ENCODE measurements at regions not wholly inside any gene's neighbourhood (a gene's known extent, or its start where the extent isn't known, plus 50 kb on each side); places are given as distances from the start of the nearest gene placed in this dataset.
"Not testable (repeated sequence)": the region's sequence is repeated elsewhere in the genome, so short reads cannot be mapped to it uniquely, and the experiment has no call there.

GRCh38 chr9:34907044-34907443 lies 51.0 kb upstream of the PHF24 start:
- DNase-seq, result no peak

- DNase-seq, result peak; percentile 75
Observed at GRCh38 chr9:34899535-34900158, 58.4 kb upstream of the PHF24 start.

DNA sequence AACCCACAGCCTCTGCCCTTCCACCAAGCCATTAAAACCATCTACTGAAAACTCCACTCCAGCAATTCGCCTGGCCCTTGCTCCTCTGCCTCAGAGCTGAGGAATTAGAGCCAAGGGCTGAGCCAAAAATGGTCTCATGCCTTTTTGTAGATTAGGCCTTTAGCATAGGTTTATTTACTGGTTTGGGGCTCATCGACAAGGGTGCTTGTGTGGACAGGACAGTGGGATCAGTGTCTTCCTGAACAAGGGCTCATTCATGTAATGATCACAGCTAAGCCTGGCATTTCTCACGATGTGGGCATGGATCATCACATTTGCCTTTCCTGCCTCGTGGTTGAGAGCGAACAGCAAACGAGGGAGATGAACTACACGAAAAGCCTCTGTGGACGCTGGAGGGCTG lies 59.2 kb upstream of the PHF24 start:
- no peak for DNase-seq

- DNase-seq, result no peak
Observed at GRCh38 chr9:34896112-34896511, 62.0 kb upstream of the PHF24 start.

- DNase-seq, result no peak
Observed at GRCh38 chr9:34892886-34893285, 65.2 kb upstream of the PHF24 start.

DNA sequence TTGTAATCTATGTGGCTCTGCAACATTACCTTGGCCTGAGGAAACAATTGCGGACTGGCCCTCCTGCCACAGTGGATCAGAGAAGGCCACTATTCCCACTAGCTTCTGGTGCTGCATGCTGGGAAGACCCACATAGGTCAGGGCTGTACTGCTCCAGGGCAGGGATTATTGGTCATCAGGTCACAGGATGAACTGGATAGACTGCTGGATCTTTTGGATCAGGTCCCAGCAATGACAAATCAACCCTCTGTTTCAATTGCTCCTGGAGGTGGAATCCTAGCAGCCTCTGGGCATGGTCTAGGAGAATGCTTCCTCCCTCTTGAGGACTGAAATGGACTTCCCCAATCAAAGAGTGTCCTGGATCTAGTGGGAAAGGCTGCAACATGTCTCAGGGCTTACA lies 66.7 kb upstream of the PHF24 start:
- no peak for DNase-seq

DNA sequence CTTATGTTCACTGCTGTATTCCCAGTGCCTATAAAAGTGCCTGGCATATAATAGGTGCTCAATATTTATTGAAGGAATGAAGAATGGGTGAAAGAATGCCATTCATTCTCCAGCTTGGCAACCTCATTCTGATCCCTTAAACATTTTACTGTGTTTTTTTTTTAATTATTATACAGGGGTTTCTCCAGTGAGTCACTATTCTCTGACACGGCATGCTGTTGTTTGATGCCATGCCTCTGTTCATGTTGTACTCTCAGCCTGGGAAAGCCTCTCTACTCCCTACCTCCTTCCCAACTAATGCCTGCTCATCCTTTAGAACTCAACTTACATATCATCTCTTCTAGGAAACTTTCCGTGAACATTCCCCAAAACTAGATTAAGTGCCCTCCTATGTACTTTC lies 70.2 kb upstream of the PHF24 start:
- no peak for DNase-seq

DNA sequence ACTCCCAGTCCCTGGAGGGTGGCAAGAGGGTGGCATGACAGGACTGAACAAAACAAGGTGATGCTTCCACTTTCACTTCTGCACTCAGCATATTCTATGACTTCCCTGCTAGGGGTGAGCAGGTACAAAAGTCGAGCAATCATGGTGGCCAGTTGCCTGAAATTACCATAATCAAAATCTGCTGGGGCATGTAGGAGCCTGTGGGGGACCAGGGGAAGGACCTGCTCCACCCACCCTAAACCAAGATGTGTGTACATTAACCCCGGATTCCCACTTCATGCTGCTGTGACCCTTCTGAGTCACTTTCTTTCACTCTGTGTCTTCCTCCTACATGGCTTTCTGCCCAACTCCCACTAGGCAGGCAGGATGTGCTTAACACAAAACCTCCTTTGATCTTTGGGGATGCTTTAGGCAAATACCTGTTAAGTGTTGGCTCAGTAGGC lies 73.3 kb upstream of the PHF24 start:
- peak; percentile 13 to 16 for DNase-seq

DNA sequence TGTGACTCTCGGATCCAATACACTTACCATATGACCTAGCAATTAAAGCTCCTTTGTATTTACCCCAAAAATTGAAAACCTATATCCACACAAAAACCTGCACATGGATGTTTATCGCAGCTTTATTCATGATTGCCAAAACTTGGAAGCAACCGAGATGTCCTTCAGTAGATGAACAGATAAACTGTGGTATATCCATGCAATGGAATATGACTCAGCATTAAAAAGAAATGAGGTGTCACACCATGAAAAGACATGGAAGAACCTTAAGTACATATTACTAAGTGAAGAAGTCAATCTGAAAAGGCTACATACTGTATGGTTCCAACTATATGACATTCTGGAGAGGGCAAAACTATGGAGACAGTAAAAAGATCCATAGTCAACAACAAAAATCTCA lies 82.0 kb upstream of the PHF24 start:
- DNase-seq, result no peak

DNA sequence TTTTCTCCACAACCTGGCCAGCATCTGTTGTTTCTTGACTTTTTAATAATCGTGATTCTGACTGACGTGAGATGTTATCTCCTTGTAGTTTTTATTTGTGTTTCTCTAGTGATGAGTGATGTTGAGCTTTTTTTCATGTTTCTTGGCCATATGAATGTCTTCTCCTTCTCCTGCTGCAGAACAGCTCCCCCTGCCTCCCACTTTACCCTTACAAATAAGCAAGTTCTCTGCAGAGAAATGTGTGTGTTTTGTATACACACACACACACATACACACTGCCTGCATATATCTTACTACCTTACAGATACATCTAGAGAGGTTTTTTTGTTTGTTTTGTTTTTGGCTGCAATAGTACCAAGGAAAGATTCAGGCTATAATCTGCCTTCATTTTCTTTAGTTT lies 88.7 kb upstream of the PHF24 start:
- no peak for DNase-seq

DNA sequence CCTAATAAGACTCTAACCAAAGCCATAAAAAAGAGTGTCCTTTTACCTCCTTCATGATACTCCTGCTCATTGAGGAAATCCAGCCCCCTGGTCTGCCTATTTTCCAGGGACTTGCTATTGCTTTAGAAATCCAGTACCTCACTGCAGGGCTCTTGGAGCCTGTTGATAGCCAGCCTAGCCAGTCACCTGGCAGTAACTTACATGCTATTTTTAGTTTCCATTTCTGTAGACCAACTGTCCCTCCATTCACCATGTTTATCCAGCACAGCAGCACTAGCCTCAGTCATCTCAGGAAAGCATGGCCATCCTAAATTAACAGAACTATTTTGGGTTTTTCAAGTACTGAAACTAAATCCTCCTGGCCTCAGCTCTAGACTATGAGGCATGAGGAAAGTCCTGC lies 91.5 kb upstream of the PHF24 start:
- DNase-seq, result no peak

DNA sequence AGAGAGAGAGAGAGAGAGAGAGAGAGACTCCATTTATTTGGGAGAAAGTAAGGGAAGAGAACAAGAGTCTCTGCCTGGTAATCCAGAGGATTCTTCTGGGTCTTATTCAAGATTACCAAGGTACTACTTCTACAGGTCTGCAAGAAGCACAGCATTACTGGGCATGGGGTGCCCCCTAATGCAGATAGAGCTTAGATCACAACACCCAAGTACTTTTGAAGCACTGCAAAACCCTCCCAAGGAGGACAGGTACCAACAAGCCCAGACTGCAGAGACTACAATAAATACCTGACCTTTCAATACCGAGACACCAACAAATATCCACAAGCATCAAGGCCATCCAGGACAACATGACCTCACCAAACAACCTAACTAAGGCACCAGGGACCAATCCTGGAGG lies 94.7 kb upstream of the PHF24 start:
- no peak for DNase-seq

GRCh38 chr9:34862836-34863235 lies 95.2 kb upstream of the PHF24 start:
- DNase-seq, result no peak

GRCh38 chr9:34862043-34862442 lies 96.0 kb upstream of the PHF24 start:
- no peak for DNase-seq

- DNase-seq, result not testable (repeated sequence)
Observed at GRCh38 chr9:34855016-34855415, 103.1 kb upstream of the PHF24 start.

DNA sequence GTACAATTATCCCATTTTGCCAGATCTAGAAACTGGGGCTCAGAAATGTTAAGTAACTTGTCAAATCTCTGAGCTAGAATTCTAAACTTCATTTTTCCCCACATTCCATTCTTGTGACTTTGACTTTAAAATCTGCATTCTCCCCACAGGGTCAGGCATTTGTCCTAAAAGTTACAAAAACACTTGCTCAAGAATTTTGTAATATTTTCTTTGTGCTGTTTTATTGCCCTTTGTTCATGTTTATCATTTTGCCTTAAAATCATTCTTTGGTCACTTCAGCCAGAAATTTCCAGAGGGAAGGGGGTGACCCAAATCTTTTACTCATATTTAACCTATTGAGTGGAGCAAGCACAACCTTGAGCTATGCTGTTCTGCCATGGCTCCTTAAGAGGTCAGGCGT lies 120.1 kb upstream of the CCL21 start:
- DNase-seq, result no peak

- no peak for DNase-seq
Observed at GRCh38 chr9:34826999-34827538, 117.1 kb upstream of the CCL21 start.

GRCh38 chr9:34825775-34826174 lies 115.8 kb upstream of the CCL21 start:
- no peak for DNase-seq

- no peak for DNase-seq
Observed at GRCh38 chr9:34823778-34824177, 113.8 kb upstream of the CCL21 start.

- DNase-seq, result no peak
Observed at GRCh38 chr9:34810187-34810524, 100.2 kb upstream of the CCL21 start.

DNA sequence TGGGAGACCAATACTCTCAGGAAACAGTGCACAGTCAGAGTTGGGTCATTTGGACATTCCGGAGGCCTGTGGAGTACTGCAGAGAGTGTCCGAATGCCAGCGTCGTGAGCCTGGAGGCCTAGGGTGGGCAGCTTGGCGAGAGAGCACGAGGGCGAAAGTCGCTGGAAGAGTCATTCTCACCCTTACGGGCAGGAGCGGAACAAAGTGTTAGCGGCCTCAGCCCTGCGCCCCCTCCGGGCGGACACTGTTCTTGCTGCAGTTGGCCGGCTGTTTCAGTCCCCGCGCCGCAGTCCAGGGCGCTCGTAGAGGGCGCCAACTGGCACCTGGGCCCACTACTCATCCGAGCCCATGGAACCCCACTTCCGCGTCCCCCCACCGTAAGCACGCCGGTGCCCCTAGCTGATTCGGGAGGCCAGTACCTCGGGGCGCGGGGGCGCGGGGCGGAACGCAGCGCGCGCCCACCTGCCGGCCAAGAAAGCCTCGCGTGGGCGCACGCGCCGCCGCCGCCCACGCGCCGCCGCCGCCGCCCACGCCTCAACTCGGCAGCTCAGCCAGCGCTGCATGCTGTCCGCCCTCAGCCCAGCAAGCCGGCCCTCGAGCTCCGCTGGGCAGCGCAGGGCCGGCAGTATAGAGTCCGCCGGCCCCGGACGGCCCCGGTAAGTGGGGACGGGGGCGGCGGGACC lies 99.7 kb upstream of the CCL21 start:
- DNase-seq, result no peak

DNA sequence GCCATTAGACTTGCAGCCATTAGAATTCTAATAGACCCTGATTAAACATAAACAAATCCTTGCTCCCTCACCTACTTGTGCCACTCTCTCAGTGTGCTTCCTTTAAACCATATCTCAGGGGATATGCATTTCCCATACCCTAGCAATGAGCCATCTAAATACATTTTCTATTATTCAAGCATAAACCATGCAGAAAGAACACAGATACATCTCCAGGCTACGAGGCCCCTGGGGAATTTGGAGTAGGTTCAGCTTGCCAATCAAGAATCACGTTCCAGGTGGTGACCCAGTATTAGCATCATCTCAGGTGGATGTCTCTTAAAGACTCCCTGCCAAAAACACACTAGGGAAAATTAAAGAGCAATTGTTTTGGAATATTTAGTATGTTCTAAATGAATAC lies 93.0 kb upstream of the CCL21 start:
- DNase-seq, result no peak

DNA sequence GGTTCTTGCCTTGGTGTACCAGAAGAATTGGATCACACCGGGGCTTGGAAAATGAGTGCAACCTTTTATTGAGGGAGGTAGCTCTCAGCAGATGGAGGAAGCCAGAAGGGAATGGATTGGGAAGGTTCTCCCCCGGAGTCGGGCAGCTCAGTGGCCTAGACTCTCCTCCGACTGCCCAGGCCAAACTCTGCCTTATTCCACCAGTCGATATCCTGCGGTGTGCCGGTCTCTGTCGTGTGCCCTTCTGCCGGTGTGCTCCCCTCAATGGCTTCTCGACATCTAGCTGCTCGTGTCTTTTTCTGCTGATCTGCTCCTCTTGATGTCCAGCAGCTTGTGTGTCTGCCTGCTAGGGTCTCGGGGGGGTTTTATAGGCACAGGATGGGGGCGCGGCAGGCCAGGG lies 87.4 kb upstream of the CCL21 start:
- no peak for DNase-seq

- DNase-seq, result no peak
Observed at GRCh38 chr9:34796924-34797323, 87.0 kb upstream of the CCL21 start.

DNA sequence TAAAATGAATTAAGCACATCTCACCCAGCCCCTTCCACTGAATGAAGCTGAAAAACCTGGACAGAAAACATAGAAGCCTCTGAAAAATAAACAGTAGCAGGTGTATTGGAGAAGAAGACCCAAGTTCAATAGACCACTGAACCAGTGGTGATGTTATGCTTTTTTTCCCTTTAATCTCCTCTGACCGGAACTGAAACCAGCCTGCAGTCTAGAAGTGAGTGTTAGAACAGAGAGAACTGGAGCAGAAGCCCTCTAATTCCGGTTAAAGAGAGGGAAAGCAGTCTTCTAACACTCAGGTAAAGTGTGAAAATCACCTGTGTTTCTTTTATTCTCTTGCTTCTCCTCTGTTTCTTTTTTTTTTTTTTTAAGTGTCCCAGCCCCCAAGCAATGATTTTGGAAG lies 83.5 kb upstream of the CCL21 start:
- DNase-seq, result no peak

Data from stimulated activated CD4-positive, alpha-beta T cell treated with anti-CD3 and anti-CD28 coated beads, Interleukin-2, amount 100 ng/mL, for 48 hours (primary cell).